ENCODE measurements at regions not wholly inside any gene's neighbourhood (a gene's known extent, or its start where the extent isn't known, plus 50 kb on each side); places are given as distances from the start of the nearest gene placed in this dataset.

DNA sequence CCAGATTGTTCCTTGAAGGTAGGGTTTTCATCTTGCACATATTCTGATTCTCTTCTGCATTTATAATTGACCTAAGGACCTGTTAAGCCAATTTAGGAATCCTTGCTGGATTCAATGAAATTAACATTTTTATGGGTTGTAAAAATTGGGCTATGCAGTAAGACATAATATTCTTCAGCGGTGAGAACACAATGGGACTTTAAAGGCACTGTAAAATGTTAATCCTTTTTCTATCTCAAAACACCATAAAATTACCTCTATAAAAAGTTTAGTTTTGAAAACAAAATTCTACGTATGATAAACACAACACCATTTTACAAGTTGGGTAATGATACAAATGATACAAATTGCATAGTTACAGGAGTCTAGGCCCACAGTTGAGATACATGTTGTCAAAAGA is 169.2 kb upstream of the DTNA start:
- Mint-ChIP-seq H3K36me3 (ENCODE audit: insufficient read depth, unreplicated experiment) (no peaks in the 10 kb centered on the region), H3K4me1 (ENCODE audit: low read depth, unreplicated experiment) (no peaks in the 10 kb centered on the region), H3K27ac (ENCODE audit: unreplicated experiment) (no peak overlapping the region), H3K4me3 (ENCODE audit: low read depth, unreplicated experiment) (no peak overlapping the region), H3K27me3 (ENCODE audit: unreplicated experiment) (no peaks in the 10 kb centered on the region), H3K9me3 (ENCODE audit: low read depth, unreplicated experiment) (no peaks in the 10 kb centered on the region)
- no peak for TF ChIP-seq CTCF (IDR thresholded peaks at IDR 0.05; ENCODE audit: unreplicated experiment)
- intact Hi-C loops (cut with micrococcal nuclease; ENCODE audit: unreplicated experiment): no loop called here
- no TSS peak for BruUV-seq (replicated peaks)
- CTCF ChIA-PET: no interaction called here
- no peak for DNase-seq

DNA sequence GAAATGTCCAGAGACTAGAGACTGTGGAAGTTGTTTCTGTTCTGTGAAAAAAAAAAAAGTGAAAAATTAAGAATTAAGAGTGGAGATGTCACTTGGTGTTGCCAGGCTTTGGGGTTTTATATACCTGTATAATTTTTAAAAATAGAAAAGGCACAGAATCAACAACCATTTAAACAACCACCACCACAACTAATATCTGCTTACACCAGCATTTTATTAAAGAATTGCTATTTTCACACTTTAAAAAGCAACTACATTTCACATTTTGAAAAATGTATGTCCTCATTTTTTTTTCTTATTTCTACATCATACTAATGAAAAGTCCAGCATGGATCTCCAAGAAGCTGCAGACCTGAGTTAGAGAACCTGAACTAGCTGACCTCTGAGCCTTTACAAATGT is 167.5 kb upstream of the DTNA start:
- no peak for DNase-seq
- no peaks in the 10 kb centered on the region for H3K4me1 Mint-ChIP-seq (ENCODE audit: low read depth, unreplicated experiment)
- CTCF ChIA-PET: no interaction called here
- no peak for TF ChIP-seq CTCF (IDR thresholded peaks at IDR 0.05; ENCODE audit: unreplicated experiment)
- no peaks in the 10 kb centered on the region for H3K9me3 Mint-ChIP-seq (ENCODE audit: low read depth, unreplicated experiment)
- intact Hi-C loops (cut with micrococcal nuclease; ENCODE audit: unreplicated experiment): no loop called here
- H3K27me3 Mint-ChIP-seq (ENCODE audit: unreplicated experiment): no peaks in the 10 kb centered on the region
- H3K36me3 Mint-ChIP-seq (ENCODE audit: insufficient read depth, unreplicated experiment): no peaks in the 10 kb centered on the region
- no peak overlapping the region for H3K27ac Mint-ChIP-seq (ENCODE audit: unreplicated experiment)
- no peak overlapping the region for H3K4me3 Mint-ChIP-seq (ENCODE audit: low read depth, unreplicated experiment)
- BruUV-seq (replicated peaks): no TSS peak

- intact Hi-C loops (cut with micrococcal nuclease; ENCODE audit: unreplicated experiment): no loop called here
- no peak overlapping the region for H3K27ac Mint-ChIP-seq (ENCODE audit: unreplicated experiment)
- BruUV-seq (replicated peaks): no TSS peak
- no peak overlapping the region for H3K4me3 Mint-ChIP-seq (ENCODE audit: low read depth, unreplicated experiment)
- CTCF ChIA-PET: no interaction called here
- H3K4me1 Mint-ChIP-seq (ENCODE audit: low read depth, unreplicated experiment): no peaks in the 10 kb centered on the region
- no peaks in the 10 kb centered on the region for H3K27me3 Mint-ChIP-seq (ENCODE audit: unreplicated experiment)
- H3K9me3 Mint-ChIP-seq (ENCODE audit: low read depth, unreplicated experiment): no peaks in the 10 kb centered on the region
- H3K36me3 Mint-ChIP-seq (ENCODE audit: insufficient read depth, unreplicated experiment): no peaks in the 10 kb centered on the region
- no peak for DNase-seq
- no peak for TF ChIP-seq CTCF (IDR thresholded peaks at IDR 0.05; ENCODE audit: unreplicated experiment)
Measured at GRCh38 chr18:34543356-34543755, 166.7 kb upstream of the DTNA start.

DNA sequence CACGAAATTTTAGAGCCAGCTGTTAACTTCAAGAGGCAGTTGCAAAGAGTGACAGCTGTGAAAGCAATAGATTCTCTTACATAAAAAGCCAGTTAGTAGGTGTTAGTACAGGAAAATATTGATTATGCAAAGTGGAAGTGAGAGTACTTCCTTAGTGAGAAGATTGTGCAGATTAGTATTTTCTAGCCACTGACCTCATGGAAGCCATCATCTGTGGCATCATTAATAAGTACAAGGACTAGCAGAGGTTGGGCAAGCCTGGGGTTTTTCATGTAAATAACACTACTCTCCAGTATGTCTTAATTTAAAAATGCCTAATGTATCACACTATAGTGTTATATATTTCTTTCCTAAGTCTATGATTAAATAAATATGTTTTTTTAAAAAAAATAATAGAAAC is 166.2 kb upstream of the DTNA start:
- Mint-ChIP-seq H3K4me3 (ENCODE audit: low read depth, unreplicated experiment) (no peak overlapping the region), H3K27me3 (ENCODE audit: unreplicated experiment) (no peaks in the 10 kb centered on the region), H3K36me3 (ENCODE audit: insufficient read depth, unreplicated experiment) (no peaks in the 10 kb centered on the region), H3K27ac (ENCODE audit: unreplicated experiment) (no peak overlapping the region), H3K9me3 (ENCODE audit: low read depth, unreplicated experiment) (no peaks in the 10 kb centered on the region), H3K4me1 (ENCODE audit: low read depth, unreplicated experiment) (no peaks in the 10 kb centered on the region)
- DNase-seq: no peak
- TF ChIP-seq CTCF (IDR thresholded peaks at IDR 0.05; ENCODE audit: unreplicated experiment): no peak
- CTCF ChIA-PET: no interaction called here
- no TSS peak for BruUV-seq (replicated peaks)
- intact Hi-C loops (cut with micrococcal nuclease; ENCODE audit: unreplicated experiment): no loop called here

DNA sequence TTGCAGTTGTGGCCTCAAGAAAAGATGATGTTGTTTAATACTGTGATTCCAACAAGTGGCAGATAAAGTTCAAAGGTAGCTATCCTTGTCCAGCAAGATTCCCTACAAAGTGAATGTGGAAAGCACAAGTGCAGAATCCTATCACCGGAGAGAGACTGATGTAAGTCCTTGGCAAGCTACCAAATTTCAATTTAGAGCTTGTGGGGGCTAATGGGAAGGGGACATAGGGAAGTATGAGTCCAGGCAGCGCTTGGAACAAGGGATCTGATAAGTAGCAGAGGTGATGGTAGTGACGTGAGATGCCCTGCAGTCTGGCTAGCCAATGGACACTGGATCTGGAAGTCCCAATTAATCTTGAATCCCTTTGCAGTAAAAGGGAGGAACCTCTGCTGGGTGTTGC is 165.2 kb upstream of the DTNA start:
- no peak for TF ChIP-seq CTCF (IDR thresholded peaks at IDR 0.05; ENCODE audit: unreplicated experiment)
- DNase-seq: no peak
- Mint-ChIP-seq H3K27ac (ENCODE audit: unreplicated experiment) (no peak overlapping the region), H3K36me3 (ENCODE audit: insufficient read depth, unreplicated experiment) (no peaks in the 10 kb centered on the region), H3K4me1 (ENCODE audit: low read depth, unreplicated experiment) (no peaks in the 10 kb centered on the region), H3K27me3 (ENCODE audit: unreplicated experiment) (no peaks in the 10 kb centered on the region), H3K4me3 (ENCODE audit: low read depth, unreplicated experiment) (no peak overlapping the region), H3K9me3 (ENCODE audit: low read depth, unreplicated experiment) (no peaks in the 10 kb centered on the region)
- intact Hi-C loops (cut with micrococcal nuclease; ENCODE audit: unreplicated experiment): no loop called here
- BruUV-seq (replicated peaks): no TSS peak
- CTCF ChIA-PET: no interaction called here
